Left ventricle myocardium inferior (tissue), 1 donor: ENCODE measurements at regions not wholly inside any gene's neighbourhood (a gene's known extent, or its start where the extent isn't known, plus 50 kb on each side); places are given as distances from the start of the nearest gene placed in this dataset.

Experiments
- DNase-seq: peaks from one replicate; pipeline ENCODE4 v3.0.0-alpha.2; 2020
- H3K27ac ChIP-seq: fragments of 200-600 bp; replicated peaks from 2 replicates; pipeline ENCODE4 v1.8.0; 2021
- H3K27me3 ChIP-seq: fragments of 200-600 bp; 2 replicates; pipeline ENCODE4 v1.8.0; 2021; ENCODE audit warnings: low read depth
- H3K36me3 ChIP-seq: fragments of 200-600 bp; 2 replicates; pipeline ENCODE4 v1.8.0; 2021
- H3K4me1 ChIP-seq: fragments of 200-600 bp; 2 replicates; pipeline ENCODE4 v1.8.0; 2021
- H3K4me3 ChIP-seq: fragments of 200-600 bp; 2 replicates; pipeline ENCODE4 v1.8.0; 2021; ENCODE audit warnings: mild to moderate bottlenecking, moderate library complexity
- H3K9me3 ChIP-seq: fragments of 200-600 bp; replicated peaks from 2 replicates; pipeline ENCODE4 v1.8.0; 2021
- CTCF ChIP-seq: fragments of 200-600 bp; IDR thresholded peaks from 2 replicates; pipeline ENCODE4 v1.8.0; 2021; ENCODE audit warnings: antibody characterized with exemption, mild to moderate bottlenecking, borderline replicate concordance
- intact Hi-C: fragments of 100-400 bp; cut with micrococcal nuclease; formaldehyde crosslinking; loops from one replicate; pipeline ENCODE4 v1.11.0; 2022
- donor health status: DM: no; HTN: yes; CAD: no; lungs with severe emphysema.

- no peaks in the 10 kb centered on the region for H3K36me3 ChIP-seq
- peaks cover 5% of the 10 kb centered on the region for H3K9me3 ChIP-seq
- no peak overlapping the region for H3K27ac ChIP-seq
- intact Hi-C loops, result no loop called here
- no peaks in the 10 kb centered on the region for H3K4me1 ChIP-seq
- TF ChIP-seq CTCF, result no peak
- no peak for DNase-seq
- H3K4me3 ChIP-seq, result no peak overlapping the region
- H3K27me3 ChIP-seq, result peaks cover 6% of the 10 kb centered on the region
Measured at GRCh38 chr3:64426551-64426950, 201.3 kb upstream of the PRICKLE2 start.

DNA sequence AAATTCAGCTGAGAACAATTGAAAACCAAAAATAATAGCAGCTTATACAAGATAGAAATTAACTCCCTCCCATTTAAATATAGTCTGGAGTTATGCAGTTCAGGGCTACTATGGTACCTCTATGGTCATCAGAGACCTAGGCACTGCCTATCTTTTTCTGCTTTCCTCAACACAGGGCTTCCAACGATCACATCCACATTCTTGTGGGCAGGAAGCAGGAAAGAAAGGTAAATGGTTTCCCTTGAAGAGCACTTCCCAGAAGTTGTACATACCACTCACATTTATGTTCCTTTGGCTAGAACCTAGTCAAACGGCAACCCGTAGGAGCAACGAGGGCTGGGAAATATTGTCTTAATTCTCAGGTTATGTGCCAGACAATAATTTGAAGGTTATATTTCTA, 197.7 kb upstream of the PRICKLE2 start:
- DNase-seq, result no peak
- no peak for TF ChIP-seq CTCF
- Histone ChIP-seq H3K4me1 (no peaks in the 10 kb centered on the region), H3K27ac (no peak overlapping the region), H3K27me3 (peaks cover 27% of the 10 kb centered on the region), H3K36me3 (no peaks in the 10 kb centered on the region), H3K9me3 (no peaks in the 10 kb centered on the region), H3K4me3 (no peak overlapping the region)
- intact Hi-C loops, result no loop called here

GRCh38 chr3:64422192-64422591, 196.9 kb upstream of the PRICKLE2 start:
- H3K4me3 ChIP-seq, result no peak overlapping the region
- TF ChIP-seq CTCF, result no peak
- no peak overlapping the region for H3K27ac ChIP-seq
- intact Hi-C loops, result no loop called here
- no peaks in the 10 kb centered on the region for H3K4me1 ChIP-seq
- no peak for DNase-seq
- H3K36me3 ChIP-seq, result no peaks in the 10 kb centered on the region
- H3K9me3 ChIP-seq, result no peaks in the 10 kb centered on the region
- peaks cover 27% of the 10 kb centered on the region for H3K27me3 ChIP-seq

- DNase-seq, result no peak
- TF ChIP-seq CTCF, result no peak
- no peaks in the 10 kb centered on the region for H3K36me3 ChIP-seq
Measured at GRCh38 chr3:64417816-64418215, 192.6 kb upstream of the PRICKLE2 start.

GRCh38 chr3:64414043-64414442, 188.8 kb upstream of the PRICKLE2 start:
- peaks cover 20% of the 10 kb centered on the region for H3K27me3 ChIP-seq
- no peak overlapping the region for H3K27ac ChIP-seq
- no peak for TF ChIP-seq CTCF
- no peak for DNase-seq
- no peak overlapping the region for H3K4me3 ChIP-seq
- H3K36me3 ChIP-seq, result no peaks in the 10 kb centered on the region
- H3K9me3 ChIP-seq, result no peaks in the 10 kb centered on the region
- H3K4me1 ChIP-seq, result no peaks in the 10 kb centered on the region
- intact Hi-C loops, result no loop called here

More at GRCh38 chr3:64417816-64418215, 192.6 kb upstream of the PRICKLE2 start:
- Histone ChIP-seq H3K9me3 (no peaks in the 10 kb centered on the region), H3K27ac (no peak overlapping the region), H3K4me1 (no peaks in the 10 kb centered on the region), H3K27me3 (peaks cover 43% of the 10 kb centered on the region), H3K4me3 (no peak overlapping the region)
- intact Hi-C loops, result no loop called here

DNA sequence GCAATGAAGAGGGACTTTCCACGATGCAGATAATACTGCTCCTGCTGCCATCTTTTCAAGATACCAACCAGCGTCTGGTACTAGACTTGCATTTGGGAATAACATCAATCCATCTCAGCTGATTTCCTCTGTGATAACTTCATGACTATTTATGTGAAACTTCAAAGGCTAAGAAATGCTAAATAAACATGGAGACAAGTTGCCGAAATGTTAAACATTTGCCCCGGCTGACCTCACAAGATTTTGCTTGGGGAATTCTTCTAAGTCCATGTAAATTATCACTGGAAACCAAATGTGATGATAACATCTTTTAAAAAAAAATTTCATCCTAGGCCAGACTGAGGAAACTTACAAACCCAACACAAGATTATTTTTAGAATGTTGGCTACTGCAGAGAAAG, 185.8 kb upstream of the PRICKLE2 start:
- intact Hi-C loops, result no loop called here

More for the DNA sequence above, 185.8 kb upstream of the PRICKLE2 start:
- no peaks in the 10 kb centered on the region for H3K36me3 ChIP-seq
- no peak overlapping the region for H3K4me3 ChIP-seq
- H3K4me1 ChIP-seq, result no peaks in the 10 kb centered on the region
- DNase-seq, result no peak
- H3K9me3 ChIP-seq, result no peaks in the 10 kb centered on the region
- no peak overlapping the region for H3K27ac ChIP-seq
- no peak for TF ChIP-seq CTCF
- peaks cover 35% of the 10 kb centered on the region for H3K27me3 ChIP-seq
